AG08396 (cell line): ENCODE measurements at regions not wholly inside any gene's neighbourhood (a gene's known extent, or its start where the extent isn't known, plus 50 kb on each side); places are given as distances from the start of the nearest gene placed in this dataset.

Source experiments
- DNase-seq: peaks from one replicate; pipeline ENCODE4 v3.0.0; 2012; ENCODE audit warnings: low spot score, mixed read lengths

DNA sequence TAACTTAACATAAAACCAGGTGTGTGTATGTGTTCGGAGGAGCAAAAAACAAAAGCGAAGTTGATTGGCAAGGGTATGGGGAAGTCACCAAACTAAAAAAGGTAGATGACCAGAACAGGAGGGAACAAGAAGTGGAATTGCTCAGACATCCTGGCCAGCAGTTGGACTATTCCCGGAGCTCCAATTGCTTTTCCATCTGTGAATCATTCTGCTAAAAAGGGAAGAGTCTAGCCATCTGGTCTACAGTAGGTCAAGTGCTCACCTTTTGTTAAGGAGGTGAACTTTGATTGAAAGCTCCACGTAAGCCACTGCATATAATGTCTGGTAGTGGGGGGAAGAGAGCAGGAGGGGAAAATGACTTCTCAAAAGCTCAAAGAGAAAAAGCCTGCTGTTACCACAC, 50.0 kb upstream of the BET1 start:
- no peak for DNase-seq

DNA sequence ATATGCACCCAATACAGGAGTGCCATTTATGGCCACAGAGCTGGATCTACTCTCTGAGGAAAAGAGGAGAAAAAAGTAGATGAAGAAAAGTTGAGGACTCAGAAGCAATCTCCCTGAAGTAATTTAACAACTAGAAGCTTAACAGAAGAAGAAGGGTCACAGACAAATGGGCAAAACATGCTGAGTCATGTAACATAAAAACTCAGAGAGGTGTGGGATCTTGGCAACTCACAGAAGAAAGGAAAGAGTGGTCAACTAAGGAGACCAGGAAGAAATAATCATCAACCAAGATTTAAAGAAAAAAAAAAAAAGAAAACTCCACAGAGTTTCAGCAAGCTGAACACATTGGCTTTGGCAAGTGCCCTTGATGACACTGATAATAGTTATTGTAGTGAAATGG, 51.8 kb upstream of the BET1 start:
- no peak for DNase-seq

DNA sequence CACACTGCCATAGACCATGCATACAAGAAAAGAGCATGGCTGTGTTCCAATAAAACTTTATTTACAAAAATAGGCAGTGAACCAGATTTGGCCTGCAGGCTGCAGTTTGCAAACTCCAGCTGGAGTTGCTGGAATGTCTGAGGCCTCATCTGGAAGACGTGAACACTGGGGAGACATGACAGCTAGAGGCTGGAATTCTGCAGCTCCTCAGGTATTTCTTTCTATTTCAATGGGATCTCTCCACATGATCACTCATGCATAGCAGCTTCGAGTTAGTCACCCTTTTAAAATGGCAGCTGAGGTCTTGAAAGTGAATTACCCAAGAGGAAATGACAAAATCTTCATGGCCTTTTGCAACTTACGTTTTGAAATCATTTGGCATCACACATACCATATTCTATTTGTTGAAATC, 52.6 kb upstream of the BET1 start:
- peak; percentile 52 for DNase-seq

DNA sequence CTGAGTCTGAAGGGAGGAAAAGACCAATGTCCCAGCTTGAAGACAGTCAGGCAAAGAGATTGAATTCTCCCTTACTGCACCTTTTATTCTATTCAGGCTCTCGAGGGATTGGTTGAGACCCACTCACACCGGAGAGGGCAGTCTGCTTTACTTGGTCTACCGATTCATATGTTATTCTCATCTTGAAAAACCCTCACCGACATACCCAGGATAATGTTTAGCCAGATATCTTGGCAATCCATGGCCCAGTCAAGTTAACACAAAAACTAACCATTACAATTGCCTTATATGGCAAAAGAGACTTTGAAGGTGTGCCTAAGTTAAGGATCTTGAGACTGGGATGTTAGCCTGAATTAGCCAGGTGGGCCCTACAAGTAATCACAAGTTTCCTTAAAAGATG, 53.8 kb upstream of the BET1 start:
- no peak for DNase-seq

DNA sequence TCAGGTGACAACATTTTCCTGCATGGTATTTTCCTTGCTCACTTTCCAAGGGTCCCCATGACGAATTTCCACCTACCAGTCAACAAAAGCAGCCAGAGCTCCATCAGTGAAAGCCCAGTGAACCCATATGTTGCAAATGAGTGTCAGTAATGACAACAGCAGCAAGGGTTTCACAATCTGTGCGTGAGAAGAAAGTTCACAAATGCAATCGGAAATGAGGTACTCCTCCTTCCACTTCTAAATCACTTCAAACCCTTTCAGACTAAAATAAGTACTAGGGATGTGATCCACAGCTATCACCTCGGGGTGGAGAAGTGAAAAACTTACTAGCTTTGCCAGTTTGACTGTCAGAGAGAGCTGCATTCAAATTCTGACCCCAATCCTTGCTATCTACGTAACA, 55.6 kb upstream of the BET1 start:
- DNase-seq: no peak

DNA sequence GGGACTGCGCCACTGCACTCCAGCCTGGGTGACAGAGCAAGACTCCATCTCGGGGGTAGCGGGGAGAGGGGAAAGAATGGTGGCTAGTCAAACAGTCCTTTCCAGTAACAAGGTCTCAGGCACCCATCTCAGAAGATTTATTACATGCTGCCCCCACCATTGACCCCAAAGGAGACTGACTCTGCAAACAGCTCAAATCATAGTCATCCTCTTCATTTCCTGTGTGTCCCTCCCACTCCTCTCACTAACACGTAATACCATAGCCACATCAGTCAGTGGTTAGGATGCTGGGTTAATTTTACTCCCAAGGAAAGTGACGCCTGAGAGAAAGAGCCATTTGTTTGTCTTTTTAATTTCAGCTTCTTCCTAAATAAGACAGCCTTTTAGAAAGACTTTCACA, 56.6 kb upstream of the BET1 start:
- DNase-seq: no peak

DNA sequence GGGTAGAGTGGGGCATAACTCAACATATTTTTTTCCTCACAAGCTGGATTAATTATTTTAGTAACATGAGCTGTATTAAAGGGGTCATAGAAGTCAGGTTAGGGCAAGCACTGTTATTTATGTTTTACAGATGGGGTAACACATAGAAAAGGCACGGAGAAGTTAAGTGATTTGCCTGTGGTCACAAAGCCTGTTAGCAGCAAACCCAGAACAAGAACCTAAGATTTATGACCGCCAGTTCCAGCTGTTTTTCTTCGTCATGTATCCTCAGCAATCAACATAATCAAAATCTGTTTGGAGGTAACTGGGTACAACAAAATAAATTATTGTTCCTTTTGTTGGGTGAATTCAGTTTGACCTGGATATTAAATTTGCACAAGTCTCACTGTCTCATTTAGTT, 57.2 kb upstream of the BET1 start:
- DNase-seq: no peak

DNA sequence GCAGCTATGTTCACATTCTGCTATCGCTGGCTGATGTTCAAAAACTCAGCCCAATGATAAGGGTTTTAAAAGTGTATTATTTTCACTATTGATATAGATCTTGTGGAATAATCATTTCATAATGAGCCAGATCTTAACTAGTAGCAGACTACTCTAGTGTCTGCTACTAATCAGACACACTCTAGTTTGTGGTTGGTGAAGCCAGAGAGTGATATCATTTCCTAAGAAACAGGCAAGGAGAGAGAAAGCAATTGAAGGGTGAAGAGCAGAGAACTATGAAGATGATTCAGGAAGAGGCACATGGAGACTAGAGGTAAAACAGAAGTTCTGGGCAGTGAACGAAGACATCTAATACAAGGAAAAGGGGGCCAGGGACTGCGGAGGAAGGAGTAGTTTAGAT, 58.2 kb upstream of the BET1 start:
- no peak for DNase-seq

DNA sequence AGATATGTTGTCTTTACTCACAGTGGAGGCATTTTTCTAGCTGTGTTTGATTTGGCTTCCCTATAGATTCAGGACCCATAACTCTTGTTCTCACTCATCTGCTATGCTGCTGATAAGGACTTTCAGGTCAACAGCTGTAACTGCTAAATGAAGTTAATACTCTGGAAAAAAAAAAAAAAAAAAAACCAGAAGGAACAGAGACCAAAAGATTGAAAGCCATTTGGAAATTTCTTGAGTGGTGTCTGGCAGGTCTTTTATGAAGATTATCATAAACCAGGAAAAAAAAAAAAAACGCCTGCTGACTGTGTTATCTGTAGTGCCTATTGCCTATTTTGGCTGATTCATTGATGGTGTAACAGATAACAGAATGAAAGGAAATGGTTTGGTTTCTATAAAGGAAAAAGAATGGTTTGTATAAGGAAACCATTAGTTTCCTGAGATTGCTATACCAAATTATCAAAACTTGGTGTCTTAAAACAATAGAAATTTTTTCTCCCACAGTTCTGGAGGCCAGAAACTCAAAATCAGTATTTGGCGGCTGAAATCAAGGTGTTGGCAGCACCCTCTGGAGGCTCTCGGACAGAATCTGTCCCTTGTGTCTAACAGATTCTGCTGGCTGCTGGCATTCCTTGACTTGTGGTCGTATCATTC, 60.5 kb upstream of the BET1 start:
- DNase-seq: no peak

DNA sequence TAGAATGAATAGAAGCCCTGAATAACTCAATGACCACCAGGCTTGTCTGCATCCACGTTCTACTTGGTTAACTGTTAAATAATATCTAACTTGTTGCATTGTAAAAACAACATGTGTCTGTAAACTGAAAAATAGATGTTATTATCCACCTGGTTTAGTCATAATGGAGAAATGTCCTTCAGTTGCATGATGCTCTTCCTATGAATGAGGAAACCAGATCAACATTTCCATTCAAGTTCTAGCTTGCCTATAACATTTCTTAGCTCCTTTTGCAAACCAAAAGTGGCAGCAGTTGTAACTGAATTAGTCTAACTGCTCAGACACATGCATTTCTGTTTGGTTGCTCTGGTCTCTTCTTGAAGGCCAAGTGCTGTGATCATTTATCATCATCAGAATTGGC, 62.9 kb upstream of the BET1 start:
- DNase-seq: no peak

DNA sequence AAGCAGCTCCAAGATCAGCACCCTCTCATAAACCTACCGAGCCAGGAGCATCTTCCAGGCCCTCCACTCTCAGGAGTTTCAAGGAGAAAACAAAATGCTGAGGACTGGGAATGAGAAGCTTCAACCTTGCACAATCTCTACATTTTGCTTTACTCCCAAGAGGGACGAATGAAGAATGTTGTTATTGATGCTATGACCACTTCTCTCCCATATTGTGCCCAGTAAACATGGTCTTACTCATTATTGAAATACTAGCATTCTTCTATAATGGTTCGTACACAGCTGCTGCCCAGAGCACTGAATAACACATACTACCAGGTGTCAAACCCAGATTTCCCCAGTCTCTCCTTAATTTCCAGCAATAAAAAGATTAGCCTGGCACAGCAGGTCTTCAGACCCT, 63.4 kb upstream of the BET1 start:
- DNase-seq: no peak

DNA sequence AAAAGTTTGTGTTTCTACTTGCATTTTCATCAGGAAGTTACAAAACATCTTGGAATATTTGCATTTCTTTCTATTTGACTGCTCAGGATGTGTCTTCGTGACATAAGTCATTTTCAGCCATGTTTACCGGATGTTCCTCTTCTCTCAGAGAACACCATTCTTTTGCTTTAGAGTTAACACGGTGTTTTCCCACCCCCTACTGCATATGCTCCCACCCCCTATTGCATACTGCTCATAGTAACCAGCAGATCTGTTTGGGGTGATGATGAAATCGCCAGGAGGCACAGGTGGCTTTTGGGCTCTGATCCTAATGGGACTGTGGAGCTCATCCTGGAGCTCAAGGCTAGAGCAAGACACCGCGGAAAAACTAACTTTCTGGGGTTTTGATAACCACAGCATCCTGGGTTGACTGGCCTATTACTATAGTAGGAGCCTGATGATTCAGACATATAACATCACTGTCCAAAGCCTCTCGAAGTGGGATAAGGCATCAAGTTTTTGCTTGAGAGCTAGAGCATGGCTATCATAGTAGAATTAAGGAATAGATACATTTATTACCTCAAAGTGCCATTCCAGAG, 65.1 kb upstream of the BET1 start:
- DNase-seq: no peak

DNA sequence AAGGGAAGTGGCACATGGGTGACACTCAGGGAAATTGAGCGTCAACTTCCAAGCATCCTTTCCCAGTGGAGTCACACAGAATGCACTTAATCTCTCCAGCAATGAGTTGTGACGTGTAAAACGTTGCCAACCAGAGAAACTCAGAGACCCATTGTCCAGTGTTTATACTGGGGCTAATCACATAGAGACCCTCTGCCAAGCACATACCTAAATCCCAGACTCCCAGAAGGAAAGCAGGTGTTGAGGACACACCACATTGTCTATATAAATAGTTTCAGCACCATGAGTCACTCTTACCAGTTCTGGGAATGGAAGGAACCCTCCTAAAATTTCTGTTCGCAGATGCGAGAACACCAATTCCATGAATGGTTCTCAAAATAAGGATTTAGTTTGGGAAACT, 76.4 kb upstream of the BET1 start:
- DNase-seq: no peak

DNA sequence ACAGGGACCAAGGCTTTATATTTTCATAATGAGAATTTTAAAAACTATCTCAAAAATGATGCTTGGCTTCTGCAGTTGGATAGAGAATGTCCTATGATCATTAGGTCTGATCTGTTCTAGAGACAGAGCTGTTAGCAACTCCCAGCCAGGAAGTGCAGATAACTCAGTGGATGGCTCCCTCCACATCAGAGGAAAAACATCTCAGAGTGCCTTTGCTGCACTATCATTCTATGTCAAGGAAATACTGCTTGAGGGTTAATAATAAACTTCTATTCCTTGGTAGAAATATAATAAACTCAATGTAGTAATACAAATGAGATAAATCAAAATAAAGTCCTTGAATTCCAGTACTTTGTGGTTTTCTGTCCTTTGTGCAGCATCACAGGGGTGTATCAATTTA, 78.0 kb upstream of the BET1 start:
- no peak for DNase-seq

DNA sequence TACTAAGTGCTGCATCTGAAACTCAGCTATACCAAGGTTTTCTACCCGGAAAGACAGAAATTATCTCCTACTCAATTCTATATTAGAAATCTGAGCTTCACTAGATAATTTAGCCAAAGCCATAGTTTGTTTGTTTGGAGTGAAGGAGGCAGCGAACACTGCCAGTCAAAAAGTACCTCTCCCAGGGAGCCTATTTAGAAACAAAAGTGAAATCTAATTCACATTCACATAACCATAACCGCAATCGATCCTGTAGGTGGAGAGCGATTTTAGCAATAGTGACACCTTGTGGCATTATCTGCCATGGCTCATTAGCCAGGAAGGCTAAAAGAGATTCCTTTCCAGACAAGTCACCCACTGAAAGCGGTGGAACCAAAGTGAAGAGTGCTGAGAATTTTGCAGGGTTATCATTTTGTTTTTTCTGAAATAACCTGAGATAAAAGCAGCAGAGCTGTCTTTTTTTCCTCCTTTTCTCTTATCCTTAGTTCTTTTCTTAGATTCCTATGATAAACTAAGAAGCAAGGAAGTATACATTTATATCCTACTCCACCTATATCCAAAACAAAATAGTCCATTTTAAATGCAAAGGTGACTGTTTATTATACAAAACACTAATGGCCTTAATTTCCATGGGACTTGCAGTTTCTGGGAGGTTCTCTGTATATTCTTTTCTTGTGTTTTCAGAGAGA, 83.7 kb upstream of the BET1 start:
- peak; percentile 65 for DNase-seq

DNA sequence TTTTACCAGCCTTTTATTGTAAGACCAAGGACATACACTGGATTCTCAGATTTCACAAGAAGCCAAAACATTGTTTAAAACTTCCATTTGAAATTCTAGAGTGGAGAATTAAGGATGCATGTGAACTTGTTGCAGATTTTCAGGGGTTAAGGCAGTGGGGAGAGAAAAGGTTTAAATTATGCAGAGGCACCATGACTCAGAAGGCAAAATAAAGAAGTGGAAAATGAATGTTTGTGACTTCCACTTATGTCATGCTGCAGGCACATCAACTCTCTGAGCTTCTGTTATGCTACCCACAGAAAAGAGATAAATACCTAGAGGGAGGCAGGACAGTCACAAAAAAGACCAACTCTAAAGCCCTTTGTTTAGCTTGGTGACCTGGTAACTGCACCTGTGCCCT, 84.4 kb upstream of the BET1 start:
- peak; percentile 12 for DNase-seq

DNA sequence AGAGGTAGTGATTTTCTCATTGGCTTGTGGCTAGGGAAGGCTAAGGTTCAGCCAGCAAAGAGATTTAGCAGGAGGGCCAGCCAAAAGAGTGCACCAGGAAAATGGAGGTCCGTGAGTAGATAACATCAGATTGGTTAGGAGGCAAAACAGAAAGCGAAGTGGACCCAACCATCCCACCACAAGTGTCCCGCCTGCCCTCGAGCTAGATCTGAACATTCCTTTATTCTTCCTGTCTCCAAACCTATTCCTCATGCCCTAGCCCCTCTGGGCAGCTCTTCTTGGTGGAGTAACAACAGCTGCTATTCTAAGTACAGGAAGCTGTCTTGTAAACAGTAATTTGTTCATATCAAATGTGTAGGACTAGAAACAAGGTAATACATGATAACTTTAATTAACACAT, 85.7 kb upstream of the BET1 start:
- DNase-seq: no peak

DNA sequence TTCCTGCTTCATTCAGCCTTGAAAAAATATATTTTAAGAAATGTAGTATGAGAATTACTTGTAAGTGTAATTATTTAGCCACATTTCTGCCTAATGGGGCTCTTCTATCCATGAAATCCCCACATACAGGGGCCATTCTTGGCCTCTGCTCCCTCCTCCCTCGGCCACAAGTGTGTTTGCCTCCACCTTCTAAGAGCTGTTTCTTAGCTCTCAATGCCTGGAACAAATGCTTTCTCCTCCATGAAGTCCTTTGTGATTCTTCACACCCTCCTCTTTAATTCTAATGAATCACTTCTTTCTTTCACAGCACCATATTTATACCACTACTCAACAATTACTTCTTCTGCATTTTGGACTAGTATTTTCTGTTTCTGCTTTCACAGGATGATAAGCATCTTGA, 88.8 kb upstream of the BET1 start:
- DNase-seq: no peak

DNA sequence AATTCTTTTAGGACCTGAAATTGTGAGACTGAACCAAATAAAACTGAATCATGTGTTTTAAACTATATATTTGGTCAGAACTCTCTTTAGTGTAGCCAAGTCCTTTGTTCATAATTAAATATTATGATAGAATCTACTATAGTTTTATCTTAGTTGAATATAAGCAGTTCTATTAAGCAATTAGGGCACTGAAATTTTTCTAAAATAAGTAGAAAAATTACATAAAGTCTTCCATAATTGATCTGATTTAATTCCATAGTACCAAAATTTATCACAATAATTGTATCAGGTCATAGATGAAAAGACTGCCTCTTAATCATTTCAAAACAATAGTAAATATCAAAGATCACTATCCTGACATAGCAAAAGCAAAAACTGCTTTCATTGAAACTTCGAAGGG, 90.1 kb upstream of the BET1 start:
- DNase-seq: no peak

DNA sequence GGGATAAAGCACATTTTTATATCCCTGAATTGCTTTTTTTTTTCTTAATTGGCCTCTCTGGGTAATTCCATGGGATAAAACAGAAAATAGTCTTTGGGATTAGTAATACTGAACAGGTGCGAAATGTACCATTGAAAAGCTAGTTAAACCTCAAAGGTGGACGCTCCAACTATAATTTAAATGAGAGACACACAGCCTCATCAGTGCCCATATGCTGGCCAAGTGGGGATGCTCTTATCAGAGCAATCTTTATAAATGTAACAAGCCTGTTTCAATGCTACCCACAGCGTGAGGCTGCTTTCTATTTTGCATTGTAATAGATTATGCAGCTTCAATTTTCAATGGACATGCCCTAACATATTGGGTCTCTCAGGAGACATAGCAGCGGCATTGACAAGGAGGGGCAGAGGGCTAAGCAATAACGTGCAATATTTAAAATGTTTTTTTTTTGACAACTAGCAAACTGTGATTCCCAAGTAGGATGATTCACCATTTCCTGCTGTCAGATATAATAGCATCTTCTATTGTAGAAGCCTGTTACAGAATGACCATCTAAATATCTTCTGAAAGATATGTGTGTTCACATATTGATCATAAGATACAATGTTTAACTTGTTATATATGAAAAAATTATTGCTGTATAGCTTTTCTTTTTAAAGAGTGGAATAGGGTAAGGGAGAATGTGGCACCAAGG, 91.3 kb upstream of the BET1 start:
- DNase-seq: no peak

DNA sequence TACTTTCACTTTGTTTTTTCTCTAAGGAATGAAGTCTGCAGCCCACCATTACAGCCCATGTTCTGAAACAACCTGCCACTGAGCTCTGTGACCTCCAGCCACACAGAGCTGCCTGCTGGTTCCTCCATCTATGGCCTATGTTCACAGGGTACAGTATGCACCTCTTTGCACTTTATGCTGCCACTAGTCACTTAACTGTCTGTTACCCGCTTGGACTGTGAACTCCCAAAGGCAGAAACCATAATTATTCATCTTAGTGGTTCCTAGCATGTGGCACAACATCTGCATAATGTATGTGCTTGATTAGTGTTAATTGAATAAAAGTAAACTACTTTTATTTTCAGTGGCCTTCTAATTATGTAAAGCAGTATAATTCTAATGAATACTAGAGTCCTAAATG, 95.5 kb upstream of the BET1 start:
- no peak for DNase-seq

DNA sequence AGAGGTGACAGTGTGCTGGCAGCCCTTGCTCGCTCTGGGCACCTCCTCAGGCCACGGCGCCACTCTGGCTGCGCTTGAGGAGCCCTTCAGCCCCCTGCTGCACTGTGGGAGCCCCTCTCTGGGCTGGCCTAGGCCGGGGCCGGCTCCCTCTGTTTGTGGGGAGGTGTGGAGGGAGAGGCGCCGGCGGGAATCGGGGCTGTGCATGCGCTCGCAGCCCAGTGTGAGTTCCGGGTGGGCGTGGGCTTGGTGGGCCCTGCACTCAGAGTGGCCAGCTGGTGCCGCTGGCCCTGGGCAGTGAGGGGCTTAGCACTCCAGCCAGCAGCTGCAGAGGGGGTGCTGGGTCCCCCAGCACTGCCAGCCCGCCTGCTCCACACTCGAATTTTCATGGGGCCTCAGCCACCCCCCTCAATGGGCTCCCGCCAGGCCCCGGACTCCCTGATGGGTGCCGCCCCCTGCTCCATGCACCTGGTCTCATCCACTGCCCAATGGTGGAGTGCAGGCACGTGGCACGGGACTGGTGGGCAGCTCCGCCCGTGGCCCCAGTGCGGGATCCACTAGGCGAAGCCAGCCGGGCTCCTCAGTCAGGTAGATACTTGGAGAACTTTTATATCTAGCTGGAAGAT, 96.7 kb upstream of the BET1 start:
- no peak for DNase-seq

DNA sequence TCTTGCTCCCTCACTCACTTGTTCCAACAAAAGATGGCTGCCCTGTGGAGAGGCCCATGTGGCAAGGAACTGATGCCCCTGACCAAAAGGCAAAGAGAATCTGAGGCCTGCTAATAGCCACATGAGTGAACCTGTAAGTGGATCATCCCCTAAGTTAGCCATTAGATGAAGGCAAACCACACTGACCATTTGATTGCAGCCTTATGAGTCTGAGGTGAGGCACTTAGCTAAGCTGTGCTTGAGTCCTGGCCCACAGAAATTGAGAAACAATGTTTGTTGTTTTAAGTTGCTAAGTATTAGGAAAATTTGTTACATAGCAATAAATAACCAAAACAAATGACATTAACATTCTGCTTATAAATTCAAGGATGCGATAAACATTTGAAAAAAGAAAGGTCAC, 100.1 kb upstream of the BET1 start:
- DNase-seq: no peak
